ENCODE measurements at regions not wholly inside any gene's neighbourhood (a gene's known extent, or its start where the extent isn't known, plus 50 kb on each side); places are given as distances from the start of the nearest gene placed in this dataset.

DNA sequence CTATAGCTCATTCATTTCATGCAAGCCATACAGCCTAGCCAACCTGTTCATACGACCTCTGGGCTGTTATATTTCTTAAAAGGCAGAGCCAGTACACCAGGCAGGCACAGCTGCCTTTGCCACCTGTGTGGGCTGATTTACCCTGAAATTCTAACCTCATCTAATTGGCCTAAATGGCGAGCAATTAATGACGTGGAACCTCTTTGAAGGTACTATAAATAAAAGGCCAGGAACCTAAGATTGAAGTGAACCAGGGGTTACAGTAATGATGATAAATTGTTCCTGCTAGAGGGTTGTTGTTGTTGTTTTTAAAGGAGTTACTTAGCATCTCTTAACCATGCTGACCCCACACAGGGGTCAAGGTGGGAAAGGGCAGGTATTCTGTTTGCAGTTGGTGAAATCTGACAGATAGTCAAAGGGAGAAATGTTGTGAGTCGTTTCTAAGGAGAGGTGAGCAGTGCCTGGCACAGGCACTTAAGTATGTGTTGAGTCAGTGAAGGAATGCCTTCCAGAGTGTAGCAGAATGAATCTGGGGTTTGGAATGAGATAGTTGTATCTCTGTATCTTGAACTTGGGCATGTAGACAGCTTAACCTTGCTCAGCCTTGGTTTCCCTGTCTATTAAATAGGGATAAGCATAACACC is 213.5 kb upstream of the NAV2 start:
- ATAC-seq: peak; percentile 33; the same call in 1 of the 3 replicates
- TF ChIP-seq, protein P1, sequence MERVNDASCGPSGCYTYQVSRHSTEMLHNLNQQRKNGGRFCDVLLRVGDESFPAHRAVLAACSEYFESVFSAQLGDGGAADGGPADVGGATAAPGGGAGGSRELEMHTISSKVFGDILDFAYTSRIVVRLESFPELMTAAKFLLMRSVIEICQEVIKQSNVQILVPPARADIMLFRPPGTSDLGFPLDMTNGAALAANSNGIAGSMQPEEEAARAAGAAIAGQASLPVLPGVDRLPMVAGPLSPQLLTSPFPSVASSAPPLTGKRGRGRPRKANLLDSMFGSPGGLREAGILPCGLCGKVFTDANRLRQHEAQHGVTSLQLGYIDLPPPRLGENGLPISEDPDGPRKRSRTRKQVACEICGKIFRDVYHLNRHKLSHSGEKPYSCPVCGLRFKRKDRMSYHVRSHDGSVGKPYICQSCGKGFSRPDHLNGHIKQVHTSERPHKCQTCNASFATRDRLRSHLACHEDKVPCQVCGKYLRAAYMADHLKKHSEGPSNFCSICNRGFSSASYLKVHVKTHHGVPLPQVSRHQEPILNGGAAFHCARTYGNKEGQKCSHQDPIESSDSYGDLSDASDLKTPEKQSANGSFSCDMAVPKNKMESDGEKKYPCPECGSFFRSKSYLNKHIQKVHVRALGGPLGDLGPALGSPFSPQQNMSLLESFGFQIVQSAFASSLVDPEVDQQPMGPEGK (CRISPR knock-in tag; IDR thresholded peaks at IDR 0.05; ENCODE audit: borderline replicate concordance): no peak
- TF ChIP-seq POU6F1 (CRISPR knock-in tag; IDR thresholded peaks at IDR 0.05; ENCODE audit: borderline replicate concordance, low read depth) (no peak), CSRNP3 (CRISPR knock-in tag; IDR thresholded peaks at IDR 0.05) (no peak), CREB5 (CRISPR knock-in tag; IDR thresholded peaks at IDR 0.05; ENCODE audit: low read depth) (no peak), TCF4 (CRISPR knock-in tag; IDR thresholded peaks at IDR 0.05; ENCODE audit: borderline replicate concordance) (no peak), ZNF565 (CRISPR knock-in tag; conservative IDR thresholded peaks at IDR 0.05; ENCODE audit: low read depth) (no peak), CSDC2 (CRISPR knock-in tag; IDR thresholded peaks at IDR 0.05) (no peak), ARNTL (CRISPR knock-in tag; IDR thresholded peaks at IDR 0.05; ENCODE audit: borderline replicate concordance, low read depth) (no peak), ZNF8 (CRISPR knock-in tag; IDR thresholded peaks at IDR 0.05) (no peak), GLIS3 (CRISPR knock-in tag; IDR thresholded peaks at IDR 0.05) (no peak), RARB (CRISPR knock-in tag; IDR thresholded peaks at IDR 0.05) (no peak)

GRCh38 chr11:19493446-19494213 is 219.0 kb upstream of the NAV2 start:
- no peak for ATAC-seq
- no peak for TF ChIP-seq OSR1 (CRISPR knock-in tag; IDR thresholded peaks at IDR 0.05)
- TF ChIP-seq, protein P2, sequence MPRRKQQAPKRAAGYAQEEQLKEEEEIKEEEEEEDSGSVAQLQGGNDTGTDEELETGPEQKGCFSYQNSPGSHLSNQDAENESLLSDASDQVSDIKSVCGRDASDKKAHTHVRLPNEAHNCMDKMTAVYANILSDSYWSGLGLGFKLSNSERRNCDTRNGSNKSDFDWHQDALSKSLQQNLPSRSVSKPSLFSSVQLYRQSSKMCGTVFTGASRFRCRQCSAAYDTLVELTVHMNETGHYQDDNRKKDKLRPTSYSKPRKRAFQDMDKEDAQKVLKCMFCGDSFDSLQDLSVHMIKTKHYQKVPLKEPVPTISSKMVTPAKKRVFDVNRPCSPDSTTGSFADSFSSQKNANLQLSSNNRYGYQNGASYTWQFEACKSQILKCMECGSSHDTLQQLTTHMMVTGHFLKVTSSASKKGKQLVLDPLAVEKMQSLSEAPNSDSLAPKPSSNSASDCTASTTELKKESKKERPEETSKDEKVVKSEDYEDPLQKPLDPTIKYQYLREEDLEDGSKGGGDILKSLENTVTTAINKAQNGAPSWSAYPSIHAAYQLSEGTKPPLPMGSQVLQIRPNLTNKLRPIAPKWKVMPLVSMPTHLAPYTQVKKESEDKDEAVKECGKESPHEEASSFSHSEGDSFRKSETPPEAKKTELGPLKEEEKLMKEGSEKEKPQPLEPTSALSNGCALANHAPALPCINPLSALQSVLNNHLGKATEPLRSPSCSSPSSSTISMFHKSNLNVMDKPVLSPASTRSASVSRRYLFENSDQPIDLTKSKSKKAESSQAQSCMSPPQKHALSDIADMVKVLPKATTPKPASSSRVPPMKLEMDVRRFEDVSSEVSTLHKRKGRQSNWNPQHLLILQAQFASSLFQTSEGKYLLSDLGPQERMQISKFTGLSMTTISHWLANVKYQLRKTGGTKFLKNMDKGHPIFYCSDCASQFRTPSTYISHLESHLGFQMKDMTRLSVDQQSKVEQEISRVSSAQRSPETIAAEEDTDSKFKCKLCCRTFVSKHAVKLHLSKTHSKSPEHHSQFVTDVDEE (CRISPR knock-in tag; IDR thresholded peaks at IDR 0.05): no peak
- TF ChIP-seq RARB (CRISPR knock-in tag; IDR thresholded peaks at IDR 0.05): no peak
- TF ChIP-seq CSDC2 (CRISPR knock-in tag; IDR thresholded peaks at IDR 0.05): no peak
- TF ChIP-seq ZFP30 (CRISPR knock-in tag; IDR thresholded peaks at IDR 0.05): no peak
- TF ChIP-seq CREB5 (CRISPR knock-in tag; IDR thresholded peaks at IDR 0.05; ENCODE audit: low read depth): no peak
- no peak for TF ChIP-seq BACH2 (CRISPR knock-in tag; IDR thresholded peaks at IDR 0.05; ENCODE audit: borderline replicate concordance)
- no peak for TF ChIP-seq ZC3H10 (CRISPR knock-in tag; IDR thresholded peaks at IDR 0.05)
- no peak for TF ChIP-seq PPARA (CRISPR knock-in tag; IDR thresholded peaks at IDR 0.05; ENCODE audit: borderline replicate concordance)
